ENCODE measurements at regions not wholly inside any gene's neighbourhood (a gene's known extent, or its start where the extent isn't known, plus 50 kb on each side); places are given as distances from the start of the nearest gene placed in this dataset.
"Not testable (repeated sequence)": the region's sequence is repeated elsewhere in the genome, so short reads cannot be mapped to it uniquely, and the experiment has no call there.

GRCh38 chr9:13001989-13002580 is 227.3 kb downstream of the LURAP1L start:
- no peak for DNase-seq

DNA sequence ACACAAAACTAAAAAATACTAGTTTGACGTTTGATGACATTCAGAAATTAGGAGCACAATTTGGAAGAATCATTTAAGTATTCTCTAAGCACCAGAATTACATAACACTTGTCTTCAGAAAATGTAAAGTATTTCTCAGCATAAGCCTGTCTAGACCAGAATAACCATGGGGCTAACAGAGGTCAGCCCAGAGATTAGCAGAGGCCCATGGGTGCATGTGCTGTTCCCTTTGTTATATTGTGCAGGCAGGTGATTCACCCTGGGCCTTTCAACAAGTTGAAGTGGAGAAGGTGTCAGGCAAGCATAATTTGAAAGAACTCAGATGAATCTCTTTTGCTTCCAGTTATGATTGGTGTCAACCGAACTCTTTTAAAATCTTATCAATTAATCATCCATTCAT is 227.9 kb downstream of the LURAP1L start:
- no peak for DNase-seq

GRCh38 chr9:13009871-13010270 is 235.1 kb downstream of the LURAP1L start:
- DNase-seq: no peak

- DNase-seq: no peak
Observed at GRCh38 chr9:13013991-13014883, 239.4 kb downstream of the LURAP1L start.

DNA sequence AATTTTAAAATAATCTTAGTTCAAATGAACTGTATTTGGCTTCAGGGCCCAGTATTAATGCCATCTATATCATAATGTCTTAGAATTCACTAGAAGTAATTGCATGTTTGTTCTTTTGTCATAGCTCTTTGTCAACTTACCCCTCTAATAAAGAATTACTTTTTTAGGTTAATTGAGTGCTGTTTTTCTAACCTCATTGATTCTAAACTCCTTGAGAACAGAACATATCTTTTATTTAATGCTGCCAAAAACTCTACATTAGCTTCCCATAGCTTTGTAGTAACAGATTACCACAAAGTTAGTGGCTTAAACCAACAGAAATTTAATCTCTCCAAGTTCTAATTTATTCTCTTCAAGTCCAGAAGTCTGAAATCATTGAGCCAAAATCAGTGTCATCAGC is 242.4 kb downstream of the LURAP1L start:
- no peak for DNase-seq

GRCh38 chr9:13020146-13021040 is 245.6 kb downstream of the LURAP1L start:
- no peak for DNase-seq

- DNase-seq: no peak
Observed at GRCh38 chr9:13022756-13023155, 247.9 kb downstream of the LURAP1L start.

GRCh38 chr9:13023498-13023897 is 248.7 kb downstream of the LURAP1L start:
- no peak for DNase-seq

- DNase-seq: no peak
Observed at GRCh38 chr9:13026956-13027355, 252.1 kb downstream of the LURAP1L start.

GRCh38 chr9:13027879-13028278 is 251.6 kb downstream of the MPDZ start:
- no peak for DNase-seq

- no peak for DNase-seq
Observed at GRCh38 chr9:13032585-13032984, 246.9 kb downstream of the MPDZ start.

GRCh38 chr9:13033959-13034693 is 245.4 kb downstream of the MPDZ start:
- peak; percentile 99 for DNase-seq

- peak; percentile 93 for DNase-seq
Observed at GRCh38 chr9:13034694-13035002, 244.8 kb downstream of the MPDZ start.

DNA sequence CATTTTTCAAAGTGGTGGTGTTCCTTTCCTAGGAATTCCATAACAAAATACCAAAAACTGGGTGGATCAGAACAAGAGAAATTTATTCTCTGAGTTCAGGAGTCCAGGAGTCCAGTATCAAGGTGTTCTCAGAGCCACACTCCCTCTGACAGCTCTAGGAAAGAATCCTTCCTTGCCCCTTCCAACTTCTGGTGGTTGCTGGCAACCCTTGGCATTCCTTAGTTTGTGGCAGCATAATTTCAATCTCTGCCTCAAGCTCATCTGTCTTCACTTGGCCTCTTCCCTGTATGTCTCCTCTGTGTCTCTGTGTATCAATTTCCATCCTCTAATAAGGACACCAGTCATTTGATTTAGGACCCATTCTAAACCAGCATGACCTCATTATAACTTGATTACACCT is 243.7 kb downstream of the MPDZ start:
- DNase-seq: no peak

GRCh38 chr9:13037808-13038207 is 241.7 kb downstream of the MPDZ start:
- DNase-seq: not testable (repeated sequence)

- peak; percentile 72 for DNase-seq
Observed at GRCh38 chr9:13047827-13048587, 231.5 kb downstream of the MPDZ start.

DNA sequence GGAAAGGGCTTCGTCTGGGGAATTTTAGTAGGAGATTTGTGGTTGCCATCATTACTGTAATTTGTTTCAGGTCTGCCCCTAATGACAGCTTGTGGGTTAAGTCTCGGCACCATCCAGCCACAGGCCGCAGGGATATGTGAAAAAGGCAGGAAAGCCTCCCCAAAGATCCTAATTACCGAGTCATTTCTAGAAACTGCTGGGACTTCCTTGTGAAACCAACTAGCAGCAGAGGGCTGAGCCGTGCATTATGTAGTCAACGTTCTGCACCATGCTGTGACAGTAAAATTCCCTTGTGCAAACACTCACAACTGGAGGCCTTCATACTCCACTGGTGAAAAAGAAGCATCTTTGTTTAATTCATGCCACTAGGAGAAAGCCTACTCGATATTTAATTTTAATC is 230.3 kb downstream of the MPDZ start:
- DNase-seq: peak; percentile 97

DNA sequence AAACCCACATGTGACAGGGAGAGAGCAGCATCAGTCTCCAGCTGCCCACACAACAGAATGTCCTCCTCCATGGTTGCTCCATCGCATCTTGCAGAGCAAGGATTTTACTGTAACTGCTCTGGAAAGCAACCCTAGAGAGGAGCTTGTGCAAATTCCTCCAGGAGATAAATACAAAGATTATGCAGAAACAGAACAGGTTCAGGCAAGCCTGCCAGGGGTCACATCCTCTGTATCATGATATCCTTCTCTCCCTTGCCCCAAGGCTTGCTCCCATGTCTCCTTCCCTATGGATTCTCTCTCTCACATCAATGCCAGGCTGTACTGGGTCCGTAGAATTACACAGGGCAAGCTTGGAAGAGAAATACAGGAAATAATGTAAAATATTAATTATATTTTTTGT is 226.0 kb downstream of the MPDZ start:
- no peak for DNase-seq

DNA sequence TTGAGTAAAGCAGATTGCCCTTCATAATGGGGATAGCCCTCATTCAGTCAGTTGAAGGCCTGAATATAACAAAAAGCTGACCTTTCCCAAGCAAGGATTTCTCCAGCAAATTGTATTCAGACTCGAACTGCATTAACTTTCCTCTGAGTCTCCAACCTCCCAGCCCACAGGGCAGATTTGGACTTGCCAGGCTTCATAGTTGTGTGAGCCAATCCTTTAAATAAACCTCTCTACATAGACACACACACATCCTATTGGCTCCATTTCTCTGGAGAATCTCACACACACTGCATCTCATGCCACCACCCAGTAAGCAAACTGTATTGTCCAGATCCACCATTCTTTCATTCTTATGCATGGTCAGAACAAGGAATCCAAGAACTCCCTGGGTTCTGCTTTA is 225.1 kb downstream of the MPDZ start:
- DNase-seq: no peak
